OCI-LY1 (cell line): ENCODE measurements at regions not wholly inside any gene's neighbourhood (a gene's known extent, or its start where the extent isn't known, plus 50 kb on each side); places are given as distances from the start of the nearest gene placed in this dataset.

Experiments used
- EZH2 ChIP-seq: fragments of 200-600 bp; sonication (generic), shearing (Covaris generic); IDR thresholded peaks from 2 replicates; pipeline ENCODE4 v1.8.0; 2017; ENCODE audit warnings: borderline replicate concordance, mixed run types, mild to moderate bottlenecking, antibody characterized with exemption, low read length, moderate library complexity, mixed read lengths
- TF ChIP-seq, protein P1 (sequence below): fragments of 200-600 bp; sonication (generic), shearing (Covaris generic); IDR thresholded peaks from 2 replicates; pipeline ENCODE4 v1.5.1; 2017; ENCODE audit warnings: mild to moderate bottlenecking, antibody characterized with exemption, low read length, moderate library complexity, mixed read lengths

DNA sequence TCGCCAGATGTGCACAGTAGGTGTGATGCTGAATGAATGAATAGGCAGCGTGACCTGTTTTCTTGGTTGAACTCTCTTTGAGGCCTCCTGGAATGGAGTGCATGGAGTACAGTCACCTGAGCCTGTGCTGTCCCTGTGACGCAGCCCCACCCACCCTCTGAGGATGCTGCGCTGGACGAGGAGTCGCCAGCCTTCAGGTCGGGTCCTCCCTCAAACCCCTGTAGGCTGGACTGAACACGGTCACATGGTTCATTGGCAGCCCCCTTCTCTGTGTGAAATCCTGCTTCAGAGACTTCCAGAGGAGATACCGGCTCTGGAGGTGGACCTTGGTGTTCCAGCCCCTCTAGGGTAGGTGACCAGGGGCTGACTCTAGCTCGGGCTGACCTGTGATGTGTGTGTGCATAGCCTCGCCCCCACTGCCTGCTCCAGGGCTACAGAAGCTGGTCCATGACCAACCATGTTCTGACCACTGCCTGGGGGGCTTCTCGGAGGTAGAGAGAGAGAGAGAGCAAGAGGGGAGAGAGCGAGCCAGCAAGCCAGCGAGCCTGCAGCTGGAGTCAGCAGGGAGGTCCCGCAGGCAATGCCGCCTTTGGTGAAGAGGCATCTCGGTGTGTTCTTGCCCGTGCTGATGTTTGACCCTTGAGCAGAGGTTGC, 158.0 kb upstream of the RTL1 start:
- TF ChIP-seq, protein P1, sequence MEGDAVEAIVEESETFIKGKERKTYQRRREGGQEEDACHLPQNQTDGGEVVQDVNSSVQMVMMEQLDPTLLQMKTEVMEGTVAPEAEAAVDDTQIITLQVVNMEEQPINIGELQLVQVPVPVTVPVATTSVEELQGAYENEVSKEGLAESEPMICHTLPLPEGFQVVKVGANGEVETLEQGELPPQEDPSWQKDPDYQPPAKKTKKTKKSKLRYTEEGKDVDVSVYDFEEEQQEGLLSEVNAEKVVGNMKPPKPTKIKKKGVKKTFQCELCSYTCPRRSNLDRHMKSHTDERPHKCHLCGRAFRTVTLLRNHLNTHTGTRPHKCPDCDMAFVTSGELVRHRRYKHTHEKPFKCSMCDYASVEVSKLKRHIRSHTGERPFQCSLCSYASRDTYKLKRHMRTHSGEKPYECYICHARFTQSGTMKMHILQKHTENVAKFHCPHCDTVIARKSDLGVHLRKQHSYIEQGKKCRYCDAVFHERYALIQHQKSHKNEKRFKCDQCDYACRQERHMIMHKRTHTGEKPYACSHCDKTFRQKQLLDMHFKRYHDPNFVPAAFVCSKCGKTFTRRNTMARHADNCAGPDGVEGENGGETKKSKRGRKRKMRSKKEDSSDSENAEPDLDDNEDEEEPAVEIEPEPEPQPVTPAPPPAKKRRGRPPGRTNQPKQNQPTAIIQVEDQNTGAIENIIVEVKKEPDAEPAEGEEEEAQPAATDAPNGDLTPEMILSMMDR, result no peak
- TF ChIP-seq EZH2, result no peak
